GM18868 (cell line): ENCODE measurements at regions not wholly inside any gene's neighbourhood (a gene's known extent, or its start where the extent isn't known, plus 50 kb on each side); places are given as distances from the start of the nearest gene placed in this dataset.
"Not testable (repeated sequence)": the region's sequence is repeated elsewhere in the genome, so short reads cannot be mapped to it uniquely, and the experiment has no call there.

ENCODE experiments used
- ATAC-seq: cut with Tn5 transposase; IDR thresholded peaks from one replicate; pipeline ENCODE4 v1.9.1; 2021; ENCODE audit warnings: mild to moderate bottlenecking, moderate library complexity; ENCODE audit not compliant: unreplicated experiment

DNA sequence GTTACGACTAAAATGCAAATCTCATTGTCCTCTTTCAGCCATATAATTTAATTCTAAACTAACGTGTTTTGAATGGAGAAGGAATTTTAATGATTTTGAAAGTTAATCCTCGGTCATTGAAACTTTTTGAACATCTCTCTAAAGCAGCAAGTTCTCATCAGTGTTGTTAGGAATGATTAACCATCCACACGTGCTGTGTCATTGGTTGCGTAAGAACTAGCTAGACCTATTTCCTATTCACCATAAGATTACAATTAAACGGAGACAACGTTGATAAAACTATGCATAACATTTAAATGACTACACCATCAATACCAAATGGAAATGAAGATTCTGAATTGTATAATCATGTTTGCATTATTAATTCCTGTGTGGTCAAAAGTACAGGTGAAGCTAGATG, 155.6 kb upstream of the IRS2 start:
- ATAC-seq = no peak

DNA sequence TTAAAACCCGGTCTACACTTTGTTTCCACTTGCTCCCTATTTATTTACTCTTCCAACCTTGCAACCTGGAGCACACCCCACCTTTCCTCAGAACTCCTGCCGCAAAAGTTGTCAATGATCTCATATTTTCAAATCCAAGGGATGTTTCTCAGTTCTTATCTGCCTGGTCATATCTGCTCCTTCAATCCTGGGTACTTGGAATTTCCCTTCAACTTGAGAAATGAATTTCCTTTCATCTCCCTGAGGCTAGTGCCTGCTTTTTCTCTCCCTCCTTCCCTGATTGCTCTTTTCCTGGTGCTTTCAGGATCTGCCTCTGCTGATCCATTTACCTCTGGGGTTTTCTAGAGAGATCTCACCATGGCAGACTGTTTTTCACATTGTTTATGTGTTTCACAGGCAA, 154.8 kb upstream of the IRS2 start:
- no peak for ATAC-seq

DNA sequence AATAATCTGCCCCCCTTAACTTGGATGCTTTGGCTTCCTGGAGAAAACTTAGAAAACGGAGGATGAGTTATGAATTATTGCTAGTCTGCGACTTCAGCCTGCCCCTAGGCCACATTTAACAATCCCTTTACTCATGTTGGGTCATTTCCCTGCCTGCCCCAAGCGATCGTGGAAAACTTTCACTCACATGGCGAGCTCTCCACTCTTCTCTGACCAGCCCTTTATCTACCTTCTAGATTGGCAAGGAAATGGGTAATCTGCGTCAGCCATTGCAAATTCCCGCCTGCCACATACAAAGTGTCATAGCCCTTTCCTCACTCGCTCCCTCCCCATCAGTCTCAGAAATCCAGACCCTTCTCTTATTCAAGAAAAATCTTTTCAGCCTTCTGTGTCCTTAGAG, 154.3 kb upstream of the IRS2 start:
- no peak for ATAC-seq

DNA sequence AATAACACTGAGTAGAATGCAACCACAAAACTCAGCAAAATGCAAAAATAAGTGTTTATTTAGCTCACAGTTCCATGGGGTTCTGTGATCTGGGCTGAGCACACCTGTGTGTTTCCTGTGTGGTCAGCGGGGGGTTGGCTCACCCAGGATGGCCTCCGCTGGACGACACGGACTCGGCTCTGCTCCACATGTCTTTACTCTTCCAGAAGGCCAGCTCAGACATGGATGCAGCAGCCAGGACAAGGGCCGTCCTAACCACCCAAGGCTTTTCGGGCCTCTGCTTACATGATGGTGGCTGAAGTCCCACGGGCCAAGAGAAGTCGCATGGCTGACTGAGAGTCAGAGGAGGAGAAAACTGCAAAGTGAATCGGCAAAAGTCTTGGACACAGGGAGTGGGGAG, 153.5 kb upstream of the IRS2 start:
- no peak for ATAC-seq

DNA sequence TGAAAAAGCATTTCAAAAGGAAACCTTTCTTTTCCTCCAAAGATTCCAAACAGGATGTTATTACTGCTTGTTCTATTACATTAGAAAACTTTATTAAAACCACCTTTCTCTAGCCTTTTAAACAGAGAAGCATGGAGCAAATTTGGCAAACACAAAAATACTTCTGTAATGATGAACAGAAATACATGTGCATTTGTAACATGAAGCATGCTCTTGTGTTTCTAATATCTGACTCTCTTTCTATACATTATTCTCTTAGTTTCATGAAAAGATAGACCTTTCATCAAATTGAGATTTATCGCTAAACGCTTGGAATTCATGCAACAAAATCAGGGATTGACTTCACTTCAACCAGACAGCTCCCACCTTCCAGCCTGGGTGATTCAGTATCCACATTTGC, 152.8 kb upstream of the IRS2 start:
- no peak for ATAC-seq

DNA sequence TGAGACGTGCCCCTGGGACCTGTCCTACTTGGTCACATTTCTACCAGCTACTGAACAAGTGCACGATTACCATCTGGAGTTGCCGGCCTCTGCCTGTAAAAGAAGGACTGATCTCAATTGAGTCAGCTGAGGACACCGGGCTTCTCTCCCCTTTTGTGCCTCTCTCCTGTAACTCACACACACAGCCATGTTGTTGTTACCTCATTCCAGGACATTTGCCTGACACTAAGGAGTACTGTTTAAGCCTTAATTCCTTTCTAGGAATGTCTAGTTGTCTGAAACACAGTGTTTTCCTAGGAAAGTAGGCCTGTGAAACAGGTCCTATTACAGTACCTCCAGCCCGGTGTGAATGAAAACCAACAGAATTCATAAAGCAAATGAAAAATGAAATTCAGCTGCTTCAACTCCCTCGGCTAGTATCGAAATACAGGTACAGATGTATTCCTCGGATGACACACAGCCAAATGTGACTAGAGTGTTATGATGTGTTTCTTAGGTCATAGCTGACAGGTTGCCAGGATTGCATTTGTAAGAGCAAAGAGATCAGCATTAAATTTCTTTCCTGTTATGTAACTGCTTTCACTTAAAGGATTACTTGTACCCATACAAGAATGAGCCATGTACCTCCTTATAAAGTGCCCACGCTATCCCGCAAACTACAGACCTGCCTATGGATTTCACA, 152.0 kb upstream of the IRS2 start:
- no peak for ATAC-seq

DNA sequence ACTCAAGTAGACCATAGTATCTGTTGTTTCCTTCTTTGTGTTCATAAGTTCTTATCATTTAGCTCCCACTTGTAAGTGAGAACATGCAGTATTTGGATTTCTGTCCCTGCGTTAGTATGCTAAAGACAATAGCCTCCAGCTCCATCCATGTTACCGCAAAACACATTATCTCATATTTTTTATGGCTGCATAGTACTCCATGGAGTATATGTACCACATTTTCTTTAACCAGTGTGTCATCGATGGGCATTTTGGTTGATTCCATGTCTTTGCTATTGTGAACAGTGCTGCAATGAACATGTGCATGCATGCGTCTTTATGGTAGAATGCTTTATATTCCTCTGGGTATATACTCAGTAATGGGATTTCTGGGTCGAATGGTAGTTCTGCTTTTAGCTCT, 148.1 kb upstream of the IRS2 start:
- ATAC-seq = not testable (repeated sequence)

DNA sequence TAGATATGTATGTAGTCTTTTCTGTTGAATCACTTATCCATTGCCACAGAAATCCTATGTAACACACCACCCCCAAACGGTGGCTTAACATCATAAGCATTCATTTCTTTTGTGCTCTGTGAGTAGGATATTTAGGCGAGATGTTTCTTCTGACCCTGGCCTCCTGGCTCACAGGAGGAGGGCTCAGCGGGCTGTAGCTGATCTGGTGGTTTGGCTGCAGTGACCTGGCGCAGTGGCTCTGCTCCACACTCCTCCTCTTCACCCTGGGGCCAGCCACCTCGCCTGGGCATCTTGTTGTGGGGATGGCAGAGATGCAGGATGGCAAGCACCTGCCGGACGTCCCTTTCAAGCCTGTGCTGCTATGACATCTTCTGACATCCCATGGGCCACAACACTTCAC, 147.1 kb upstream of the IRS2 start:
- no peak for ATAC-seq

DNA sequence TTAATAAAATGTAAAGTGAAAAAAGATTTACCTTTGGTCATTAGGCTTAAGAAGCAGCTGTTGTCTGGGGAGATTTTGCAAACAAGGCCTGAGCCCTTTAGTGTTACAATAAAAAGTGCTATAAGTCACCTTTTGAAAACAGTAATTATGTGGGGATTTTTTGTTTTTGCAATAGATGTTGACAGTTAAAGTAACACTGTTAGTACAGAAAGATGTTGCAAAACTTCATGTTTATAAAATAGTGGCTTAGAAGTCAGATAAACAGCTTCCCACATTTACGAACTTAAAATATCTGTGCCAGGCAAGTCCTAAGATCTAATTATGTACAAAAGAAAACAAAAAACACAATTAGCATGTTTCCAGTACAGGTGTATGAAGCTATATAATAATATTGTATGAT, 138.0 kb upstream of the IRS2 start:
- ATAC-seq = no peak

DNA sequence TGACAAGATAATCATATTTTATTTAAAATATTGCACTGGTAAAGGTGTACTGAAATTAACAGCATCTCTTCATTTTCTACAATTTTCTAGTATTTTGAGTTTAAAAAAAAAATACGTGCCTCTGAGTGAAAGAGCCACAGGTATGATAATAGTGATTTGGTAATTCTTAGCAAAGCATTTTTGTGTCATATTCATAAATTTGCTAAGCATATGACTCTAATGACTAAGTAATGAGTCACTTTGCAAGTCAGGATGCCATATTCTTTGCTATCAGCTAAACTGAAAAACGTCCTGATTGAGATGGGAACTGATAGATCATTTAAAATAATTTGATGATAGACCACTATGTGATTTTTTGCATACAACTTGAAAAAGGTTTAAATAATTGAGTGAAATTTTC, 136.1 kb upstream of the IRS2 start:
- ATAC-seq = no peak

DNA sequence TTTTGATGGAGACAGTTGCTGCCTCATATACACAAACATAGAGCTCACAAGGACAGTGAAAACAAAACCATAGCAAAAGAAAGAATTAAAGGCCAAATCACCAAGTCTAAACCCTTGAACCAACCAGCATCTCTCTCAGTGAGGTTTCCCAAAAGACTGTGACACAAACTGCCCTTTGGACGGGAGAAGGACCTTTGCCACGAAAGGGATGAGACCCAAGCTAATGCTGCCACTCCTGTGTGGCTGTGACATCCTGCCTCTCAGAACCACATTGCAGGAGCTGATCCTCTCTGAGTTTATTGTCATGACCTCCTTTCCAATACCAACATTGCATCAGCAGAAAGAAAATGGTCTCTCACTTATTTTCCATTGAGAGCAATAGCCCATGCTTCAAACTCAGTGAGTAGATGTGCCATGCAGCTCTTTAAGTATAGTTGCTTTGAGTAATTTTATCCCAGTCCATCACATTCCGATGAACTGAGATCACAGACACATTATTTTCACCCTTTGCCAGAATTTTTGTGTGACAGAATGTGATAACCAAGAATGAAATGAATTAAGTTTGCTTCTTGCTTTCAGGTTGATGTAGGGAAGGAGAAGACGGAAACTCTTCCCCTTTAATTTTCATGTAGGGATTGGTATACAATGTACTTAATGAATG, 133.5 kb upstream of the IRS2 start:
- ATAC-seq = no peak

DNA sequence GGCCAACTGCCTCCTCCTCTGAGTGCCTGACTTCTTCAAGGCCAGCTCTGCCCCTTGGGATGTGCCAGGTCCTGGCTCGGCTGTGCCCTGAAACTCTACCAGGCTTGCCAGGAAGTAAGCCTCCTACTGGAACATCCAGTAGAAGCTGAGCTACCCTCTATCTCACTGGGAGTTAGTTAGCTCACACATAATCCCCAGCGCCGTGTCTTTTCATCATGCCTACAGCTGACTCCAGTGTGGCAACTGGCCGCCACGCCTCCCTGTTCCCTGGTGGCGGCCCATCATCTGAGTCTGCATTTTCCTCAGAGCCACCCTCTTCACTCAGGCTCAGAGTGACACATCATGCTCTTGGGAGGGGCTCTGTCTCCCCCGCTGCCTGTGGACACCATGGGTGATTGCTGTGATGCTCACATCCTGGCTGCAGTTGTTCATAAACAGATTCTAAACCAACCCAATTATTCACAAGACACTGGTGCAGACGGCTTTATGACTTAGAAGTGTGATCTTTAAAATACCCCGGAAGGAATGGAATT, 131.9 kb upstream of the IRS2 start:
- ATAC-seq = no peak

DNA sequence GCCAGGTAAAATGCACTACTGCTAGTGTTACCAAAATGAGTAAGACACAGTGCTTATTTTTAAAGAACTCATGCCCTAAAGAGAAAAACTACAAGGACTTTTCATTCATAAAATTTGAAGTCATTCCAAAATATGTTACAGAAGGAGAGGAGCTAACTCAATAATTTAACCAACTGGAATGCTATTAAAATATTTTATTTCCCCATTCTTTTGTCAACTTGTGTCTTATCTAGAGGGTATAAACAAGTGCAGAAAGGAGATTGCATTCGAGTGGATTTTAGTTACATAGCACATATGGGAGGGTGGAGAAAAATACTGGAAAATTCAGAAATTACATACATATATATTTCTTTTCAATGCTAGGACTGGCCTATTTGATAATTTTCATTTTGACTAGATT, 131.0 kb upstream of the IRS2 start:
- ATAC-seq = no peak

DNA sequence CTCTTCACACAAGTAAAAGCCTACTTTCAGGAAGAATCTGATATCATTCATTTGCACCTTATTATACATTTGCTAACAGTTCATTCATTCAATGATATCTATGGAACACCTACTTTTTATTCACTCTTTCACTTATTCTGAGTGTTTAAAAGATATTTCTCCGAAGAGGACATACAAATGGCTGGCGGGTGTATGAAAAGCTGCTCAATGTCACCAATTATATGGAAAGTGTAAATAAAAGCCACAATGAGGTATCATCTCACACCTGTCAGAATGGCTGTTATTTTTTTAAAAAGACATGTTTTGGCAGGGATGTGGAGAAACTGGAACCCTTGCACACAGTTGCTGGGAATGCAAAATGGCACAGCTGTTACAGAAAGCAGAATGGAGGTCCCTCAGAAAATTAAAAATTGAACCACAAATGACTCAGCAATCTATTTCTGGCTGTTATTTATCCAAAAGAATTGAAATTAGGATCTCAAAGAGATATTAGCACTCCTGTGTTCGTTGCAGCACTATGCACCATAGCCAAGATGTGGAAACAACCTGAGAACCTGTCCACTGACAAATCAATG, 127.6 kb upstream of the IRS2 start:
- no peak for ATAC-seq

DNA sequence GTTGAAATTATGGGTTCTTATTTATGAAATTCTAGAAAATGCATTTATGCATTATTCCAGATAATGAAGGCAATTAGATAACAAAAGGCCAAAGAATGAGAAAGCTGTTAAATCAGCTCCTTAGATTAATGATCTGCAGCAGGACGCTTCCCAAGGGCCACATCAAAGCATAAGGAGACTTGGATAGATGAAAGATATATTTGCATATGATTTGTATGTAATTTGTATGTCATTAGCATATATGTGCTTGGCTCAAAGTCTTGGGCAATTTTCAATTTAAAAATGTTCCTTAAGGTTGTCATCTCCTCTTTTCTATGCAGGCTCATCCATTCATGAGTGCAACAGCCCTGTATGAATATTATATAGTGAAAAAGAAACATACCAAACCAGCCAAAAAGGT, 126.8 kb upstream of the IRS2 start:
- no peak for ATAC-seq

DNA sequence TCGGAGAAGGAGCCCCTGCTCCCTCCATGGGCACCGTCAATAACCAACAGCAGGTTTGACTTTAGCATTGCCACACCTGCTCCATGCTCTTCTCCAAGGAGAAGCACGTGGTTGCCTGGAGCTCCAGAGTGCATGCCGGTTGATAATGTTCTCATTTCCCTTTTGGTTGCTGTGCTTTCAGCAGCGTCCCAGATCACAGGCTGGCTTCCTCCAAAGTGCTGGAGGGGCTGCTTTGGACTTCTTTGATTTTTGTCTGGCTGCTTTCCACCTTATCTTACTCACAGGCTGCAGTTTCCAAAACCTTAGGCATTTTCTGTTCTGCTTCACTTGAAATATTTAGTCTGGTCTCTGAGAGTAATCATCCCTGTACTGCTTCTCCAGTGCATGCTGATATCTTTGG, 123.8 kb upstream of the IRS2 start:
- no peak for ATAC-seq

DNA sequence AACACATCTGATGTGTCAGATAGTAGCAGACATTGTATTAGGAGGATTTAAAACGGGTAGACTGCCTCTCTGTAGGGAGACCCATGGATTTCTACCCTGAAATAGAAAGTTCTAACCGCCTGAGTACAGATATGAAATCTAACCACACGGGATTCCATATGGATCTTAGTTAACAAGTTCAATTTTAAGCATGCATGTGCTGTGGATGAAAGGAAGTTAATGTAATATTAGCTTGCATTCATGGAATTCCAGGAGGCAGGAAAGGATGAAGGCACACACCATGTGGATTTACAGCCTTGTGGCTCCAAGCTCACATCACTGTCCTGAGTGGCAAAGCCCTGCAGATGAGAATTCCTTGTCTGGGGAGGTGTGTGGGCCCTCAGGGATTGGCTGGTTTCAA, 120.6 kb upstream of the IRS2 start:
- ATAC-seq = no peak

DNA sequence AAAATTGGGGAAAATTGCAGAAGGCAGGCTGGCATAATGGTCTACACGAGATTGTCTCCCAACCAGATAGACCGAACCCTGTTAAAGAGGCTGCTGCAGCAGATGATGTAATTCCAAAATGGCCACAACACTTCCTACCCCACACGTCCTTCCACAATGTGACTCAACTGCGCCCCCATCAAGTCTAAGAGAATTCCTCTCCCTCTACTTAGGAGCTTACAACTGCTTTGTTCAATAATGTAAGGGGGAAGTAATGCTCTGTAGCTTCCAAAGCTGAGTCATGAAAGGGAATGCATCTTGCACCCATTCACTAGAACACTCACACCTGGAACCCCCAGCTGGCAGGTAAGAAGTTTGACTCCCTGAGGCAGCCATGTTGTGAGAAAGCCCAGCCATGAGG, 117.8 kb upstream of the IRS2 start:
- ATAC-seq = no peak

DNA sequence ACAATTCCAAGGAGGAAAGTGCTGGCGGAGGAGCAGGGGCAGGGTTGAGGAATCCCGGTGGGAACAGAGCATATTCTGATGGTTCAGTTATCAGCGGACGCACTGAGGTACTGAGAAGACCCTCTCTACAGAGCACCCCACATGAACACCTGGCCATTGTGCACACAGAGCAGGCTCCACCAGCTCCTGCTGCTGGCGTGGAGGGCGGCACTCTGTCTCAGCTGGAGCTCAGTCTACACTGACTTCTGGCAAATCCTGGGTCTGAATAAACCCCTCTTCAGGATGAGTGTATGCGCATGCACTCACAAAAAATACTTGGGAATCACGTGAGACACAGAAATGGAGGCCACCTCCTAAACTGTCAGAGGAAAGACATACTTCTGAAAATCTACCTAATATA, 114.4 kb upstream of the IRS2 start:
- ATAC-seq = no peak

DNA sequence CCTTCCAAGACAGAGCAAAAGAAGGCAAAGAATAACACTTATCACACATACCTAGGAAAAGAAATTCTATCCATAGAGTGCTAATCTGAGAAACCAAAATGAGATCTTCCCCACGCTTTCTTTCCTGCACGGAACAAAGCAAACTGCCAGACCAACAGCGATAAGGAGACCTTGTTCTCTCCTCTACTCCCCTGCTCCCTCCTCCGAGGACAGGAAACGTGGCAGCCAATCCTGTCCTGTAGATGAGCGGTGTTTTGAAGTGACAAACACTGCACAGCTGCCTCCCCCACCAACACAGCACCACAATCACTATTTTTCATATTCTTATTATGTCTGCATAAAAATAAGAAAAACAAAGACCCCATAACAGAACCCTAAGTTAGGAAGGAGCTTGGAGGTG, 113.9 kb upstream of the IRS2 start:
- ATAC-seq = no peak

DNA sequence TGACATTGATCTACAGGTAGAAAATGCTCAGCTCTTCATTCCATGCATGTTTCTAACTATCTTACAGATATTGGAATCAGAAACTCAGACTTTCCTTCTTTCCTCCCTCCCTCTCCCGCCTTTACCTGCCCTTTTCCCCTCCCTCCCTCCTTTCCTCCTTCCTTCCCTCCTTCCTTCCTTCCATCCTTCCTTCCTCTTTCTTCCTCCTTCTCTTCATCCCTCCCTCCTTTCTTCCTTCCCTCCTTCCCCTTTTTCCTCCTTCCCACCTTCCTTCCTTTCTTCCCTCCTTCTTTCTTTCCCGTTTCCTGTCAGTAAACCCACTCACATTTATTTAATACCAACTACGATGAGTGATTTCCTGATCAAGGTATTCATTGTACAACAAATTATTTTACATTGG, 113.4 kb upstream of the IRS2 start:
- no peak for ATAC-seq

DNA sequence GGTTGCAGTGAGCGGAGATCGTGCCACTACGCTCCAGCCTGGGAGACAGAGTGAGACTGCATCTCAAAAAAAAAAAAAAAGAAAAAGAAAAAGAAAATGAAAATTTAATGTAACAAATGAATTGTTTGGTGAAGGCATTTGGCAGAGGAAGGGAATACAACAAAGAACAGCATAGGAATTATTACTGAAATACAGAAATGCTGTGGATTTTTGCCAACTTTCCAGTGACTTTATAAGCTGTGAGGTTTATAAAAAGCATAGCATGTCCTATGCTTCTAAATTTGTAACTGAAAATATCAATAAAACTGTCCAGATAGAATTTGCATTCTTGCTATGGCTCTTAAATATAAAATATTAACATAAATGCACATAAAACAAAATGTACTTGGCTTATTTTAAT, 112.9 kb upstream of the IRS2 start:
- no peak for ATAC-seq
